ENCODE measurements at regions not wholly inside any gene's neighbourhood (a gene's known extent, or its start where the extent isn't known, plus 50 kb on each side); places are given as distances from the start of the nearest gene placed in this dataset.

- TF ChIP-seq ZNF174 (tag by site-specific recombination; IDR thresholded peaks at IDR 0.05) (no peak), ZNF121 (tag by site-specific recombination; IDR thresholded peaks at IDR 0.05) (no peak), ZNF654 (tag by site-specific recombination; IDR thresholded peaks at IDR 0.05; ENCODE audit: low read depth) (no peak), ZBTB1 (tag by site-specific recombination; IDR thresholded peaks at IDR 0.05) (no peak), ZNF513 (tag by site-specific recombination; IDR thresholded peaks at IDR 0.05) (no peak), BCL11A (tag by site-specific recombination; IDR thresholded peaks at IDR 0.05; ENCODE audit: low read depth) (no peak), ZNF416 (tag by site-specific recombination; IDR thresholded peaks at IDR 0.05) (no peak), BCL11B (tag by site-specific recombination; IDR thresholded peaks at IDR 0.05; ENCODE audit: low read depth) (no peak), ZNF398 (tag by site-specific recombination; IDR thresholded peaks at IDR 0.05) (no peak), ZNF670 (tag by site-specific recombination; IDR thresholded peaks at IDR 0.05; ENCODE audit: low read depth) (no peak), ZNF645 (tag by site-specific recombination; IDR thresholded peaks at IDR 0.05) (no peak), INSM2 (tag by site-specific recombination; IDR thresholded peaks at IDR 0.05) (no peak)
Measured at GRCh38 chrX:40975951-40976350, 109.3 kb upstream of the USP9X start (continued).

GRCh38 chrX:40976981-40977380, 108.3 kb upstream of the USP9X start:
- Histone ChIP-seq H3K9me3 (ENCODE audit: control insufficient read depth, insufficient read depth, low read depth, low read length) (no peaks in the 10 kb centered on the region), H3K4me3 (ENCODE audit: low read depth, low read length) (no peak overlapping the region), H3K27ac (ENCODE audit: extremely low read depth, low read depth, low read length) (no peak overlapping the region), H3K4me1 (ENCODE audit: control insufficient read depth, insufficient read depth, low read length) (no peaks in the 10 kb centered on the region), H3K36me3 (ENCODE audit: control insufficient read depth in 2 of 2, insufficient read depth in 1 of 2, low read length in 2 of 2) (no peaks in the 10 kb centered on the region)
- ChIA-PET CTCF (no interaction called here), POLR2A (no interaction called here)
- TF ChIP-seq REST (tag by site-specific recombination; IDR thresholded peaks at IDR 0.05) (no peak), ZNF23 (tag by site-specific recombination; IDR thresholded peaks at IDR 0.05; ENCODE audit: borderline replicate concordance) (no peak), ATF2 (tag by site-specific recombination; IDR thresholded peaks at IDR 0.05; ENCODE audit: low read depth) (no peak), ZNF639 (tag by site-specific recombination; IDR thresholded peaks at IDR 0.05) (no peak), ZNF404 (tag by site-specific recombination; IDR thresholded peaks at IDR 0.05) (no peak), ZNF548 (tag by site-specific recombination; IDR thresholded peaks at IDR 0.05) (no peak), ZNF488 (tag by site-specific recombination; IDR thresholded peaks at IDR 0.05) (no peak), ZNF37A (tag by site-specific recombination; IDR thresholded peaks at IDR 0.05) (no peak)

Data from HEK293 (cell line).